GM19351 (cell line): ENCODE measurements at regions not wholly inside any gene's neighbourhood (a gene's known extent, or its start where the extent isn't known, plus 50 kb on each side); places are given as distances from the start of the nearest gene placed in this dataset.
A peak's percentile ranks its signal among the peaks of the same experiment; 100 is the strongest.

Experiments used
- ATAC-seq: cut with Tn5 transposase; IDR thresholded peaks from one replicate; pipeline ENCODE4 v1.9.1; 2021; ENCODE audit warnings: mild to moderate bottlenecking, moderate library complexity; ENCODE audit not compliant: unreplicated experiment

- no peak for ATAC-seq
Observed at GRCh38 chr6:11332463-11332862, 100.0 kb upstream of the NEDD9 start.

- no peak for ATAC-seq
Observed at GRCh38 chr6:11331111-11331510, 98.6 kb upstream of the NEDD9 start.

GRCh38 chr6:11330413-11330760, 97.9 kb upstream of the NEDD9 start:
- ATAC-seq: no peak

- no peak for ATAC-seq
Observed at GRCh38 chr6:11329726-11330412, 97.4 kb upstream of the NEDD9 start.

GRCh38 chr6:11328613-11329247, 96.3 kb upstream of the NEDD9 start:
- no peak for ATAC-seq

- ATAC-seq: no peak
Observed at GRCh38 chr6:11327961-11328360, 95.5 kb upstream of the NEDD9 start.

GRCh38 chr6:11326116-11326515, 93.6 kb upstream of the NEDD9 start:
- ATAC-seq: no peak

GRCh38 chr6:11324453-11325015, 92.1 kb upstream of the NEDD9 start:
- peak; percentile 70 for ATAC-seq

- peak; percentile 73 for ATAC-seq
Observed at GRCh38 chr6:11323666-11324452, 91.4 kb upstream of the NEDD9 start.

- no peak for ATAC-seq
Observed at GRCh38 chr6:11322252-11322885, 89.9 kb upstream of the NEDD9 start.

GRCh38 chr6:11320914-11321597, 88.6 kb upstream of the NEDD9 start:
- ATAC-seq: no peak

- ATAC-seq: no peak
Observed at GRCh38 chr6:11318835-11319813, 86.7 kb upstream of the NEDD9 start.

GRCh38 chr6:11317885-11318771, 85.7 kb upstream of the NEDD9 start:
- peak; percentile 89 for ATAC-seq

- ATAC-seq: no peak
Observed at GRCh38 chr6:11315743-11316437, 83.4 kb upstream of the NEDD9 start.

- no peak for ATAC-seq
Observed at GRCh38 chr6:11313207-11313606, 80.7 kb upstream of the NEDD9 start.

GRCh38 chr6:11311970-11312369, 79.5 kb upstream of the NEDD9 start:
- ATAC-seq: no peak

GRCh38 chr6:11309947-11310665, 77.6 kb upstream of the NEDD9 start:
- no peak for ATAC-seq
